Epithelial cell of esophagus (primary cell): ENCODE measurements at regions not wholly inside any gene's neighbourhood (a gene's known extent, or its start where the extent isn't known, plus 50 kb on each side); places are given as distances from the start of the nearest gene placed in this dataset.

Experiments
- DNase-seq: peaks from one replicate; pipeline ENCODE4 v3.0.0; 2010; ENCODE audit warnings: low read depth
- H3K4me3 ChIP-seq: 2 replicates; pipeline ENCODE4 v1.5.1; 2011; ENCODE audit warnings: mild to moderate bottlenecking, low read length, control low read depth
- CTCF ChIP-seq: IDR thresholded peaks from 2 replicates; pipeline ENCODE4 v1.5.1; 2011; ENCODE audit warnings: low read depth, mild to moderate bottlenecking, low read length, control low read depth, inconsistent platforms; ENCODE audit not compliant: insufficient read depth; ENCODE audit errors: missing control alignments

- TF ChIP-seq CTCF = no peak
- no peak overlapping the region for H3K4me3 ChIP-seq
- no peak for DNase-seq
These were observed 59.1 kb upstream of the SMIM36 start for GRCh38 chr17:55570391-55570790.

- H3K4me3 ChIP-seq = no peak overlapping the region
- no peak for TF ChIP-seq CTCF
- DNase-seq = no peak
These were observed 56.3 kb upstream of the SMIM36 start for GRCh38 chr17:55567240-55568214.

DNA sequence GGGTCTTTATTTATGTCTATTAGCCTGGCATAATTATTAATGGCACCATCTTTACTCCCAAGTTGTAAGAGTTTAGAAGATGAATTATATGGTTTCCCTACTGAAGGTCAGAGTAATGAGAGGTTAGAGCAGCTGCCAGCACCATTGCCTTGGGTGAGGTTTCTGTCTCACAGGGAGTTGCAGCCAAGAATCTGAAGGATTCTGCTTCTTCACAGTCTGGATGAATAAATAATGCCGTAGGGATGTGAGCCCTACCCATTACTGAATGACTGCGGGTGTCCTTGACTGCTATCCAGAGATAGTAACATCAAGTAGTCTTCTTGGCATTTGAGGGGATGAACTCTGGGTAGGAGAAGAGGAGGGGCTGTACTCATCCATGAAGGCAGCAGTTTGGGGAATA lies 52.8 kb upstream of the SMIM36 start:
- TF ChIP-seq CTCF = no peak
- no peak overlapping the region for H3K4me3 ChIP-seq
- no peak for DNase-seq

GRCh38 chr17:55563363-55563762 lies 52.1 kb upstream of the SMIM36 start:
- TF ChIP-seq CTCF = no peak
- no peak for DNase-seq
- H3K4me3 ChIP-seq = no peak overlapping the region

- TF ChIP-seq CTCF = no peak
- DNase-seq = no peak
- no peak overlapping the region for H3K4me3 ChIP-seq
These were observed 50.8 kb upstream of the SMIM36 start for GRCh38 chr17:55561973-55562495.

DNA sequence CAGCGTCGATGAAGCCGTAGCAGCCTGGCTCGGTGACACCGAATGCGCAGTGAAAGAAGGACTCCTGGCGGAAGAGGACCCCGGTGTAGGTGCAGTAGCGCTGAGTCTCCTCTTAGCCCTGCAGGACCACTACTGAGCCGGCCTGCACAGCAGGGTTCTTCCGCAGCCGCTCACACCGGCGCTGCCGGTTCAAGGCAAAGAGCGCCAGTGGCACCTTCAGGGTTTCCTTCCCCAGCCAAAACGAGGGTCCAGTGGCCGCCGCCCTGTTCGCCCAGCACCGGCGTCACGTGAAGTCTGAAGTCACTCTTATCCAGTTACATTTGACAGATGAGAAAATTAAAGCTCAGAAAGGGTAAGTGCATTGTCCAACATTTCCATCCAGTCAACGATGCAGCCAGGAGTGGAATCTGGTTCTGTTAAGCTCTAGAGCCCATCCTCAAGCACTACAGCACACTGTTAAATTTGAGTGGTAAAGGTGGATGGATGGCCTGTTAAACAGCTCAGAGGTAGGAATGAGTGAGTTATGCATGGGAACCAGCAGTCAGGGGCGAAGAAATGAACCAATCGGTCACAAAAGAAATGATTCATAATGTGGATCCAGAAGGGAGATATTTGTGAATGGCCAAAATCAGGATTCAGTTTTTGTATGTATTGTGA lies 50.2 kb upstream of the SMIM36 start:
- no peak for TF ChIP-seq CTCF
- no peak overlapping the region for H3K4me3 ChIP-seq
- DNase-seq = no peak
